ENCODE measurements at regions not wholly inside any gene's neighbourhood (a gene's known extent, or its start where the extent isn't known, plus 50 kb on each side); places are given as distances from the start of the nearest gene placed in this dataset.

- Histone ChIP-seq H3K27me3 (ENCODE audit: insufficient read depth, low read length) (no peaks in the 10 kb centered on the region), H2AFZ (ENCODE audit: low read depth, low read length) (no peak overlapping the region), H4K20me1 (ENCODE audit: insufficient read depth, low read length) (no peaks in the 10 kb centered on the region), H3K4me1 (ENCODE audit: insufficient read depth, low read length) (no peaks in the 10 kb centered on the region), H3K4me3 (ENCODE audit: insufficient read depth, low read depth, low read length) (no peak overlapping the region), H3K4me2 (ENCODE audit: low read length) (no peak overlapping the region), H3K79me2 (ENCODE audit: insufficient read depth, low read length) (no peaks in the 10 kb centered on the region), H3K36me3 (ENCODE audit: insufficient read depth, low read length) (no peaks in the 10 kb centered on the region), H3K9me3 (ENCODE audit: insufficient read depth, low read depth, low read length) (peaks cover 10% of the 10 kb centered on the region), H3K27ac (ENCODE audit: low read depth, low read length) (no peak overlapping the region), H3K9ac (ENCODE audit: low read length) (no peak overlapping the region)
- Mint-ChIP-seq H3K36me3 (ENCODE audit: low read depth, unreplicated experiment) (no peaks in the 10 kb centered on the region), H3K27ac (ENCODE audit: unreplicated experiment) (peak overlapping the region; percentile 69), H3K4me3 (ENCODE audit: unreplicated experiment) (no peak overlapping the region), H3K4me1 (ENCODE audit: low read depth, unreplicated experiment) (peaks cover 6% of the 10 kb centered on the region), H3K27me3 (ENCODE audit: low read depth, unreplicated experiment) (peaks cover 61% of the 10 kb centered on the region), H3K9me3 (ENCODE audit: unreplicated experiment) (peaks cover 25% of the 10 kb centered on the region)
- FAIRE-seq: no peak
- DNase-seq (ENCODE audit: low read depth): no peak
- no peak for TF ChIP-seq EZH2 (IDR thresholded peaks at IDR 0.05; ENCODE audit: insufficient read depth, low read length)
- TF ChIP-seq, protein P1, sequence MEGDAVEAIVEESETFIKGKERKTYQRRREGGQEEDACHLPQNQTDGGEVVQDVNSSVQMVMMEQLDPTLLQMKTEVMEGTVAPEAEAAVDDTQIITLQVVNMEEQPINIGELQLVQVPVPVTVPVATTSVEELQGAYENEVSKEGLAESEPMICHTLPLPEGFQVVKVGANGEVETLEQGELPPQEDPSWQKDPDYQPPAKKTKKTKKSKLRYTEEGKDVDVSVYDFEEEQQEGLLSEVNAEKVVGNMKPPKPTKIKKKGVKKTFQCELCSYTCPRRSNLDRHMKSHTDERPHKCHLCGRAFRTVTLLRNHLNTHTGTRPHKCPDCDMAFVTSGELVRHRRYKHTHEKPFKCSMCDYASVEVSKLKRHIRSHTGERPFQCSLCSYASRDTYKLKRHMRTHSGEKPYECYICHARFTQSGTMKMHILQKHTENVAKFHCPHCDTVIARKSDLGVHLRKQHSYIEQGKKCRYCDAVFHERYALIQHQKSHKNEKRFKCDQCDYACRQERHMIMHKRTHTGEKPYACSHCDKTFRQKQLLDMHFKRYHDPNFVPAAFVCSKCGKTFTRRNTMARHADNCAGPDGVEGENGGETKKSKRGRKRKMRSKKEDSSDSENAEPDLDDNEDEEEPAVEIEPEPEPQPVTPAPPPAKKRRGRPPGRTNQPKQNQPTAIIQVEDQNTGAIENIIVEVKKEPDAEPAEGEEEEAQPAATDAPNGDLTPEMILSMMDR (IDR thresholded peaks at IDR 0.05; ENCODE audit: insufficient read depth, low read depth, low read length): no peak
These were observed 110.7 kb downstream of the SOX1 start for GRCh38 chr13:112177450-112178288.

DNA sequence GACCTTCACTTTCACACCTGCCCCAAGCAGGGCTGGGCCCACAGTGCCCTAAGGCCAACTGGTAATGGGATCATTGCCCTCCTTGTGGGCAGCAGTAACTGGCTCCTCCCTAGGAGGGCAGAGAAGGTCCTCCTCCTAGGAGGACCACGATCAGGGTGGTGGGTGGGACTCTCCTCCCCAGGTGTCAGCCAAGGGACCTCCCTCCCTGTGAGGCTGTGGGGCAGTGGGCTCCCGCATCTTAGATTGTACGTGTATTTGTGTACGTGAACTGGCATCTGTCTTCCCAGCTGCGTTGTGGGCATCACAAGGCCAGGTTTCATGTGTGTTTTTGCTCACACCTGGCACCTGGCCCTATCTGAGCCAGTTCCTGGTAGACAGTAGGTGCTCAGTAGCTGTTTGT, 111.8 kb downstream of the SOX1 start:
- Mint-ChIP-seq H3K36me3 (ENCODE audit: low read depth, unreplicated experiment) (no peaks in the 10 kb centered on the region), H3K4me3 (ENCODE audit: unreplicated experiment) (no peak overlapping the region), H3K27ac (ENCODE audit: unreplicated experiment) (no peak overlapping the region), H3K9me3 (ENCODE audit: unreplicated experiment) (peaks cover 20% of the 10 kb centered on the region), H3K4me1 (ENCODE audit: low read depth, unreplicated experiment) (peaks cover 6% of the 10 kb centered on the region), H3K27me3 (ENCODE audit: low read depth, unreplicated experiment) (peaks cover 58% of the 10 kb centered on the region)
- FAIRE-seq (no peak), DNase-seq (ENCODE audit: low read depth) (no peak)
- Histone ChIP-seq H3K79me2 (ENCODE audit: insufficient read depth, low read length) (no peaks in the 10 kb centered on the region), H2AFZ (ENCODE audit: low read depth, low read length) (no peak overlapping the region), H3K9ac (ENCODE audit: low read length) (no peak overlapping the region), H3K27ac (ENCODE audit: low read depth, low read length) (no peak overlapping the region), H3K4me2 (ENCODE audit: low read length) (no peak overlapping the region), H3K4me3 (ENCODE audit: insufficient read depth, low read depth, low read length) (no peak overlapping the region), H4K20me1 (ENCODE audit: insufficient read depth, low read length) (no peaks in the 10 kb centered on the region), H3K9me3 (ENCODE audit: insufficient read depth, low read depth, low read length) (peaks cover 10% of the 10 kb centered on the region), H3K4me1 (ENCODE audit: insufficient read depth, low read length) (no peaks in the 10 kb centered on the region), H3K27me3 (ENCODE audit: insufficient read depth, low read length) (no peaks in the 10 kb centered on the region), H3K36me3 (ENCODE audit: insufficient read depth, low read length) (no peaks in the 10 kb centered on the region)
- TF ChIP-seq, protein P1 (IDR thresholded peaks at IDR 0.05; ENCODE audit: insufficient read depth, low read depth, low read length): no peak
- no peak for TF ChIP-seq EZH2 (IDR thresholded peaks at IDR 0.05; ENCODE audit: insufficient read depth, low read length)

DNA sequence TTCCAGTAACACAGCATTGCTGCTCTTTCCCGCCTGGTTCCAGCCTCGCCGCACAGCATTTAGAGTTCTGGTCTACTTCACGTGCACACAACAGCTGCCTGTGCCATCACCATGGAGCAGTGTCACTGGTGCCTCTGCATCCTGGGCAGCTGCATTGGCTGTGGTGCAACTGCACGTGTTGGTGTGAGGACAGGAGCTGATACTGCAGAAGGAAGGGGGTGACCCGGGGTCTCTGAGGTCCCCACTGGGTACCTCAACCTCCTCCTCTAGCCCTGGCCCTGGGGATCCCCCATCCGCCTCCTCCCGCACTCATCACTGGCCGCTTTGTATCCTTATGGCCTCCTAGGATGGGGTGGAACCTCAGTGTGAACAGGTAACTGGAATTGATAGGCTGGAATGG, 112.5 kb downstream of the SOX1 start:
- no peak for FAIRE-seq
- no peaks in the 10 kb centered on the region for H3K79me2 ChIP-seq (ENCODE audit: insufficient read depth, low read length)
- H3K36me3 Mint-ChIP-seq (ENCODE audit: low read depth, unreplicated experiment): no peaks in the 10 kb centered on the region
- no peak overlapping the region for H2AFZ ChIP-seq (ENCODE audit: low read depth, low read length)
- H3K4me1 Mint-ChIP-seq (ENCODE audit: low read depth, unreplicated experiment): peaks cover 6% of the 10 kb centered on the region
- no peak overlapping the region for H3K27ac ChIP-seq (ENCODE audit: low read depth, low read length)
- no peak overlapping the region for H3K4me2 ChIP-seq (ENCODE audit: low read length)
- H3K4me3 Mint-ChIP-seq (ENCODE audit: unreplicated experiment): no peak overlapping the region
- peaks cover 64% of the 10 kb centered on the region for H3K27me3 Mint-ChIP-seq (ENCODE audit: low read depth, unreplicated experiment)
- no peak for DNase-seq (ENCODE audit: low read depth)
- H3K4me1 ChIP-seq (ENCODE audit: insufficient read depth, low read length): no peaks in the 10 kb centered on the region
- H3K27me3 ChIP-seq (ENCODE audit: insufficient read depth, low read length): no peaks in the 10 kb centered on the region
- no peak overlapping the region for H3K9ac ChIP-seq (ENCODE audit: low read length)
- no peaks in the 10 kb centered on the region for H4K20me1 ChIP-seq (ENCODE audit: insufficient read depth, low read length)
- peaks cover 14% of the 10 kb centered on the region for H3K9me3 Mint-ChIP-seq (ENCODE audit: unreplicated experiment)
- no peaks in the 10 kb centered on the region for H3K36me3 ChIP-seq (ENCODE audit: insufficient read depth, low read length)
- no peak overlapping the region for H3K4me3 ChIP-seq (ENCODE audit: insufficient read depth, low read depth, low read length)
- H3K27ac Mint-ChIP-seq (ENCODE audit: unreplicated experiment): no peak overlapping the region
- peaks cover 10% of the 10 kb centered on the region for H3K9me3 ChIP-seq (ENCODE audit: insufficient read depth, low read depth, low read length)
- TF ChIP-seq EZH2 (IDR thresholded peaks at IDR 0.05; ENCODE audit: insufficient read depth, low read length): no peak

Data from astrocyte (in vitro differentiated cells and primary cell).